Panc1 (cell line): ENCODE measurements at regions not wholly inside any gene's neighbourhood (a gene's known extent, or its start where the extent isn't known, plus 50 kb on each side); places are given as distances from the start of the nearest gene placed in this dataset.

Experiments used
- ATAC-seq: fragments of 200-7000 bp; cut with Tn5 transposase; 2 replicates; pipeline ENCODE4 v1.9.1; 2020; ENCODE audit warnings: mild to moderate bottlenecking, moderate library complexity
- BruUV-seq: library from RNA; stranded (reverse); fragments of 400-500 nt; replicated peaks from 2 replicates; lab custom pipeline; 2021; lab: Mats Ljungman, UMichigan
- CTCF ChIA-PET: fragments of 300-600 bp; sonication (Branson Sonifier 250); formaldehyde crosslinking; loops from one replicate; lab custom pipeline; 2022; ENCODE audit warnings: antibody characterized with exemption; lab: Charles Lee
- POLR2A ChIA-PET: fragments of 300-600 bp; sonication (Branson Sonifier 250); formaldehyde crosslinking; loops from one replicate; lab custom pipeline; 2022; ENCODE audit warnings: antibody characterized with exemption; lab: Charles Lee
- DNase-seq: peaks from one replicate; pipeline ENCODE4 v3.0.0-alpha.2; 2010; ENCODE audit warnings: low read depth, low spot score
- H3K27ac ChIP-seq: 2 replicates; pipeline ENCODE4 v1.5.1; 2011; ENCODE audit warnings: mild to moderate bottlenecking, low read length, inconsistent platforms
- H3K27me3 ChIP-seq: fragments of 200-500 bp; sonication (Bioruptor generic); 2 replicates; pipeline ENCODE4 v1.6.0; 2014; ENCODE audit warnings: low read length, inconsistent platforms; ENCODE audit not compliant: control insufficient read depth, insufficient read depth
- H3K36me3 ChIP-seq: fragments of 200-500 bp; sonication (Bioruptor generic); 2 replicates; pipeline ENCODE4 v1.5.1; 2014; ENCODE audit warnings: inconsistent platforms, mild to moderate bottlenecking, low read length, moderate library complexity; ENCODE audit not compliant: control insufficient read depth, insufficient read depth
- H3K4me1 ChIP-seq: 2 replicates; pipeline ENCODE4 v1.5.1; 2011; ENCODE audit warnings: inconsistent platforms, mild to moderate bottlenecking, low read length, moderate library complexity; ENCODE audit not compliant: control insufficient read depth, insufficient read depth
- H3K4me3 ChIP-seq, 2 experiments: 2 replicates each; pipeline ENCODE4 v1.5.1; 2011 to 2012; ENCODE audit warnings: low read depth in 2 of 2, low read length in 2 of 2, mild to moderate bottlenecking in 2 of 2, inconsistent platforms in 1 of 2, moderate library complexity in 1 of 2
- H3K9me3 ChIP-seq: fragments of 200-500 bp; sonication (Bioruptor generic); 2 replicates; pipeline ENCODE4 v1.5.1; 2014; ENCODE audit warnings: low read depth, mild to moderate bottlenecking, inconsistent platforms, low read length, moderate library complexity; ENCODE audit not compliant: control insufficient read depth, insufficient read depth
- POLR2AphosphoS5 ChIP-seq: IDR thresholded peaks from 2 replicates; pipeline ENCODE4 v1.6.1; 2012; ENCODE audit warnings: mild to moderate bottlenecking, low read depth, low read length, moderate library complexity
- REST ChIP-seq, 2 experiments: IDR thresholded peaks; 2 replicates each; pipeline ENCODE4 v1.6.1; 2011 to 2012; ENCODE audit warnings: low read depth in 2 of 2, control low read depth in 1 of 2, low read length in 1 of 2, mild to moderate bottlenecking in 1 of 2, moderate library complexity in 1 of 2; ENCODE audit not compliant: insufficient read depth in 1 of 2
- SIN3A ChIP-seq: IDR thresholded peaks from 2 replicates; pipeline ENCODE4 v1.6.1; 2012; ENCODE audit warnings: low read depth, mild to moderate bottlenecking, low read length, moderate library complexity, borderline replicate concordance; ENCODE audit not compliant: insufficient read depth
- TCF7L2 ChIP-seq: IDR thresholded peaks from 2 replicates; pipeline ENCODE4 v1.6.1; 2011; ENCODE audit warnings: mild to moderate bottlenecking, low read depth, low read length, inconsistent platforms
- in situ Hi-C: cut with HindIII; loops from 2 replicates; pipeline ENCODE4 v1.10.0; 2016; ENCODE audit warnings: low sequenced_read_pairs, low pct_unique_long_range_greater_than_20kb
- intact Hi-C: fragments of 100-400 bp; cut with micrococcal nuclease; formaldehyde crosslinking; loops from one replicate; pipeline ENCODE4 v1.10.0; 2022; ENCODE audit not compliant: unreplicated experiment
- TF ChIP-seq, protein P1 (sequence below): fragments of 450-650 bp; IDR thresholded peaks from 2 replicates; pipeline ENCODE4 v1.5.1; 2017; ENCODE audit warnings: mild to moderate bottlenecking

DNA sequence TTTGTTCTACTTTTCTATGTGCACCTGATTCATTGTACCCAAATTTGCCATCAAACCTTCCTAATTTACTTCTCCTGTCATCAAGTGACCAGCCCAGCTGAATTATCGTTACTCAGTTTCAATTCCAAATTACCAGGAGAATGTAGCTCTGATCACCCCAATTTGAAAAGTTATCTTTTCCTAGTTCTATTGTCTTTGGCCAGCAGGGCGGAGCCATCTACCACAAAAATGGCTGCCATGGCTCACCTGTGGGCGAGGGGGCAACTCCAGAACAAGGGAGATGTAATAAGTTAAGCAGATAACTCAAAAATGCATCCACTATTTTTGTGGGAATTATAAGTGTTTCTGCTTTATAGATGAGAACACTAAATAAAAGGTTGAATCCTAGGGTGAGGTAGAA lies 133.8 kb upstream of the MOCS2 start:
- CTCF ChIA-PET: no interaction called here
- H3K27me3 ChIP-seq: peaks cover 2% of the 10 kb centered on the region; the same call in 1 of the 2 replicates
- in situ Hi-C loops: no loop called here
- TF ChIP-seq REST (IDR thresholded peaks at IDR 0.05; ENCODE audit: insufficient read depth in 1 of 2, low read depth in 2 of 2, low read length in 1 of 2) (no peak), SIN3A (no peak), POLR2AphosphoS5 (no peak), TCF7L2 (no peak)
- TF ChIP-seq, protein P1, sequence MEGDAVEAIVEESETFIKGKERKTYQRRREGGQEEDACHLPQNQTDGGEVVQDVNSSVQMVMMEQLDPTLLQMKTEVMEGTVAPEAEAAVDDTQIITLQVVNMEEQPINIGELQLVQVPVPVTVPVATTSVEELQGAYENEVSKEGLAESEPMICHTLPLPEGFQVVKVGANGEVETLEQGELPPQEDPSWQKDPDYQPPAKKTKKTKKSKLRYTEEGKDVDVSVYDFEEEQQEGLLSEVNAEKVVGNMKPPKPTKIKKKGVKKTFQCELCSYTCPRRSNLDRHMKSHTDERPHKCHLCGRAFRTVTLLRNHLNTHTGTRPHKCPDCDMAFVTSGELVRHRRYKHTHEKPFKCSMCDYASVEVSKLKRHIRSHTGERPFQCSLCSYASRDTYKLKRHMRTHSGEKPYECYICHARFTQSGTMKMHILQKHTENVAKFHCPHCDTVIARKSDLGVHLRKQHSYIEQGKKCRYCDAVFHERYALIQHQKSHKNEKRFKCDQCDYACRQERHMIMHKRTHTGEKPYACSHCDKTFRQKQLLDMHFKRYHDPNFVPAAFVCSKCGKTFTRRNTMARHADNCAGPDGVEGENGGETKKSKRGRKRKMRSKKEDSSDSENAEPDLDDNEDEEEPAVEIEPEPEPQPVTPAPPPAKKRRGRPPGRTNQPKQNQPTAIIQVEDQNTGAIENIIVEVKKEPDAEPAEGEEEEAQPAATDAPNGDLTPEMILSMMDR: peak; percentile 21
- no peaks in the 10 kb centered on the region for H3K4me1 ChIP-seq
- H3K27ac ChIP-seq: no peak overlapping the region
- no TSS peak for BruUV-seq
- H3K4me3 ChIP-seq: no peak overlapping the region
- H3K36me3 ChIP-seq: no peaks in the 10 kb centered on the region
- no peaks in the 10 kb centered on the region for H3K9me3 ChIP-seq
- ATAC-seq (no peak), DNase-seq (no peak)
- POLR2A ChIA-PET: no interaction called here
- intact Hi-C loops: no loop called here

DNA sequence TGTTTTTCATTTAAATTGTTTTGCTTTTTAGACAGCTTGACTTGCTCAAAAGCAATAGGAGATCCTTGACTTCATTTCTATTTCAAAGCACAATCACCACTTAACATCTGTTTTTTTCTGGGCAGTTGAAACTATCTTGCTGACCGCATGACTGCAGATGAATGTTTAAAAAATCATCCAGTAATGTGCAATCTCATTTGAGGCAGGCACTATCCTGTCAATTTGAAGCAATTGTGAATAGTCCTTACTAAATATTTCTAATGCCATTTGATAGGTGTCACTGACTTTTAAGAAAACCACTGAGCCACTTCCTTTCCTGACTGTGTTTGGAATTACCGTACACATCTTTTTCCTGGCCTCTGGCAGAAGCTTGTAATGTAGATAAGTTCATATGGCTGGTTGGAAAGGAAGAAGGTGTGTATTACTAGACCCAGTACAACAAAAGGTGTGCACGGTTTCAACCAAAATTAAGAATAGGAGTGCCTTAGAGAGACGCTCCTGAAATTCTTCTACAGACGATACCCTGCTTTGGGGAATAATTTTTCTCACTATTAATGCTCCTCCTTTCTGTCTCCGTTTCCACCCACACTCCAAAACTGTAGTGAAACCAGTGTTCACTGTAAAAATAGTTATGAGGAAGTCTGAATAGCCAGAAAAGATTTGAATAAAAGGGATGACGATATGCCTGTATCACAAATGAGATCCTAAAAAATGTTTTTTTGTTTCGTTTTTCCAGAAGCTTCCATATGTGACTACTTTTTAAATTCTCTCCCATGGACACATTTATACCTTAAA lies 136.7 kb upstream of the MOCS2 start:
- Histone ChIP-seq H3K27me3 (peaks cover 2% of the 10 kb centered on the region; the same call in 1 of the 2 replicates), H3K4me1 (no peaks in the 10 kb centered on the region; the same call in 1 of the 2 replicates), H3K27ac (no peak overlapping the region), H3K9me3 (no peaks in the 10 kb centered on the region), H3K36me3 (no peaks in the 10 kb centered on the region), H3K4me3 (no peak overlapping the region)
- TF ChIP-seq TCF7L2 (no peak), SIN3A (no peak), POLR2AphosphoS5 (no peak), REST (IDR thresholded peaks at IDR 0.05; ENCODE audit: insufficient read depth in 1 of 2, low read depth in 2 of 2, low read length in 1 of 2) (no peak)
- TF ChIP-seq, protein P1: no peak
- ATAC-seq (no peak), DNase-seq (no peak)
- CTCF ChIA-PET: no interaction called here
- POLR2A ChIA-PET: no interaction called here
- in situ Hi-C loops (no loop called here), intact Hi-C loops (no loop called here)
- BruUV-seq: no TSS peak
